IMR-90 (cell line): ENCODE measurements at regions not wholly inside any gene's neighbourhood (a gene's known extent, or its start where the extent isn't known, plus 50 kb on each side); places are given as distances from the start of the nearest gene placed in this dataset.

Source experiments
- ATAC-seq: fragments of 200-7000 bp; cut with Tn5 transposase; 2 replicates; pipeline ENCODE4 v1.9.1; 2020; ENCODE audit warnings: low read depth, mild to moderate bottlenecking, moderate library complexity
- BruUV-seq: library from RNA; stranded (reverse); fragments of 400-500 nt; replicated peaks from 2 replicates; lab custom pipeline; 2021; lab: Mats Ljungman, UMichigan
- CTCF ChIA-PET: fragments of 300-600 bp; formaldehyde crosslinking; extraction: SDS; loops from one replicate; lab custom pipeline; 2021; ENCODE audit warnings: antibody characterized with exemption; lab: Yijun Ruan, JAX
- POLR2A ChIA-PET: fragments of 300-600 bp; sonication (Branson Sonifier 250); formaldehyde crosslinking; loops from one replicate; lab custom pipeline; 2022; ENCODE audit warnings: antibody characterized with exemption; ENCODE audit not compliant: unreplicated experiment; lab: Charles Lee
- DNase-seq: peaks from one replicate; pipeline ENCODE4 v3.0.0; 2013
- H2AFZ ChIP-seq: replicated peaks from 2 replicates; pipeline ENCODE3; 2013; ENCODE audit warnings: low read length, mild to moderate bottlenecking; ENCODE audit not compliant: poor library complexity
- H2AK5ac ChIP-seq: 2 replicates; pipeline ENCODE4 v1.6.1; 2013; ENCODE audit warnings: low read depth, low read length, inconsistent platforms
- H2AK9ac ChIP-seq: replicated peaks from 2 replicates; pipeline ENCODE3; 2013; ENCODE audit warnings: mild to moderate bottlenecking, low read depth, low read length, moderate library complexity; ENCODE audit not compliant: poor library complexity
- H2BK120ac ChIP-seq: 2 replicates; pipeline ENCODE4 v1.6.1; 2013; ENCODE audit warnings: low read depth, low read length, inconsistent platforms
- H2BK15ac ChIP-seq: 3 replicates; pipeline ENCODE4 v1.6.1; 2013; ENCODE audit warnings: low read depth, low read length, inconsistent platforms
- H2BK20ac ChIP-seq: 2 replicates; pipeline ENCODE4 v1.6.1; 2013; ENCODE audit warnings: low read depth, mild to moderate bottlenecking, inconsistent platforms, low read length, moderate library complexity
- H2BK5ac ChIP-seq: 2 replicates; pipeline ENCODE4 v1.6.1; 2013; ENCODE audit warnings: mild to moderate bottlenecking, low read depth, low read length, inconsistent platforms; ENCODE audit not compliant: poor library complexity, severe bottlenecking
- H3K14ac ChIP-seq: replicated peaks from 2 replicates; pipeline ENCODE4 v1.6.1; 2013; ENCODE audit warnings: low read depth, low read length, inconsistent platforms
- H3K18ac ChIP-seq: 2 replicates; pipeline ENCODE4 v1.6.1; 2013; ENCODE audit warnings: low read depth, low read length, control low read depth
- H3K23ac ChIP-seq: 2 replicates; pipeline ENCODE4 v1.6.1; 2013; ENCODE audit warnings: low read depth, low read length, inconsistent platforms
- H3K27ac ChIP-seq: 2 replicates; pipeline ENCODE4 v1.5.1; 2013; ENCODE audit warnings: mild to moderate bottlenecking, control low read depth, low read length; ENCODE audit not compliant: insufficient read depth
- H3K27me3 ChIP-seq: 2 replicates; pipeline ENCODE4 v1.6.1; 2013; ENCODE audit warnings: low read length; ENCODE audit not compliant: control insufficient read depth, insufficient read depth
- H3K36me3 ChIP-seq: 2 replicates; pipeline ENCODE4 v1.6.1; 2013; ENCODE audit warnings: low read length, mixed read lengths; ENCODE audit not compliant: control insufficient read depth, insufficient read depth
- H3K4ac ChIP-seq: 2 replicates; pipeline ENCODE4 v1.6.1; 2013; ENCODE audit warnings: low read depth, low read length, inconsistent platforms
- H3K4me1 ChIP-seq: 2 replicates; pipeline ENCODE4 v1.6.1; 2013; ENCODE audit warnings: low read length, mixed read lengths; ENCODE audit not compliant: control insufficient read depth, insufficient read depth
- H3K4me2 ChIP-seq: 2 replicates; pipeline ENCODE4 v1.6.1; 2013; ENCODE audit warnings: low read depth, mild to moderate bottlenecking, control low read depth, low read length, moderate library complexity
- H3K4me3 ChIP-seq: 2 replicates; pipeline ENCODE4 v1.5.1; 2013; ENCODE audit warnings: low read depth, mild to moderate bottlenecking, control low read depth, low read length, moderate library complexity; ENCODE audit not compliant: insufficient read depth
- H3K56ac ChIP-seq: 2 replicates; pipeline ENCODE4 v1.6.1; 2013; ENCODE audit warnings: low read length, inconsistent platforms; ENCODE audit not compliant: insufficient read depth; ENCODE audit errors: extremely low read depth
- H3K79me1 ChIP-seq, 2 experiments: 2 replicates each; pipeline ENCODE4 v1.6.1; 2013; ENCODE audit warnings: low read length in 2 of 2, inconsistent platforms in 1 of 2, low read depth in 1 of 2
- H3K9ac ChIP-seq: 2 replicates; pipeline ENCODE4 v1.6.1; 2013; ENCODE audit warnings: low read depth, low read length, control low read depth
- H3K9me1 ChIP-seq: 2 replicates; pipeline ENCODE4 v1.6.1; 2013; ENCODE audit warnings: low read length, inconsistent platforms; ENCODE audit not compliant: insufficient read depth
- H3K9me3 ChIP-seq: 2 replicates; pipeline ENCODE4 v1.6.1; 2013; ENCODE audit warnings: low read length; ENCODE audit not compliant: control insufficient read depth, insufficient read depth
- H4K20me1 ChIP-seq: 2 replicates; pipeline ENCODE4 v1.6.1; 2013; ENCODE audit warnings: low read length, inconsistent platforms; ENCODE audit not compliant: insufficient read depth
- H4K5ac ChIP-seq: 2 replicates; pipeline ENCODE4 v1.6.1; 2013; ENCODE audit warnings: mild to moderate bottlenecking, low read depth, low read length, control low read depth
- H4K8ac ChIP-seq, 2 experiments: 2 replicates each; pipeline ENCODE4 v1.6.1; 2013; ENCODE audit warnings: low read depth in 2 of 2, low read length in 2 of 2, control low read depth in 1 of 2, inconsistent platforms in 1 of 2
- H4K91ac ChIP-seq: 2 replicates; pipeline ENCODE4 v1.6.1; 2013; ENCODE audit warnings: low read depth, low read length, inconsistent platforms; ENCODE audit not compliant: insufficient read depth
- BHLHE40 ChIP-seq: fragments of 150-350 bp; IDR thresholded peaks from 2 replicates; pipeline ENCODE4 v1.6.1; 2016; ENCODE audit warnings: mild to moderate bottlenecking, low read depth, low read length
- CEBPB ChIP-seq: IDR thresholded peaks from 2 replicates; pipeline ENCODE4 v1.6.1; 2012; ENCODE audit warnings: low read depth, low read length, improper control_type of control experiment
- FOS ChIP-seq: fragments of 150-350 bp; IDR thresholded peaks from 2 replicates; pipeline ENCODE4 v1.6.1; 2016; ENCODE audit warnings: low read depth, low read length
- MAFK ChIP-seq: IDR thresholded peaks from 2 replicates; pipeline ENCODE4 v1.6.1; 2012; ENCODE audit warnings: low read depth, low read length, improper control_type of control experiment
- MAZ ChIP-seq: IDR thresholded peaks from 2 replicates; pipeline ENCODE4 v1.6.1; 2012; ENCODE audit warnings: low read depth, mild to moderate bottlenecking, low read length, improper control_type of control experiment, moderate library complexity, borderline replicate concordance
- MXI1 ChIP-seq: IDR thresholded peaks from 2 replicates; pipeline ENCODE4 v1.6.1; 2012; ENCODE audit warnings: low read depth, mild to moderate bottlenecking, low read length, moderate library complexity, borderline replicate concordance
- NFE2L2 ChIP-seq: fragments of 150-350 bp; IDR thresholded peaks from 2 replicates; pipeline ENCODE4 v1.6.1; 2016; ENCODE audit warnings: low read depth, mild to moderate bottlenecking, low read length
- RCOR1 ChIP-seq: IDR thresholded peaks from 2 replicates; pipeline ENCODE4 v1.6.1; 2012; ENCODE audit warnings: mild to moderate bottlenecking, low read length, improper control_type of control experiment; ENCODE audit not compliant: insufficient replicate concordance
- RFX5 ChIP-seq: IDR thresholded peaks from 2 replicates; pipeline ENCODE4 v1.8.0; 2012; ENCODE audit warnings: low read depth, mild to moderate bottlenecking, low read length, moderate library complexity
- SMC3 ChIP-seq: fragments of 150-350 bp; IDR thresholded peaks from 2 replicates; pipeline ENCODE4 v1.6.1; 2016; ENCODE audit warnings: low read depth, mild to moderate bottlenecking, antibody characterized with exemption, low read length, moderate library complexity
- WGBS, 2 experiments: methylation state at CpG; one replicate each; pipeline versions ENCODE4 v1.1.5 to v1.1.7; 2013; ENCODE audit warnings: missing lambda C conversion rate in 2 of 2; ENCODE audit not compliant: insufficient read length in 1 of 2; ENCODE audit errors: extremely low coverage in 2 of 2; 5-methylcytosine and 5-hydroxymethylcytosine counted together
- dilution Hi-C: fragments of 300-500 bp; cut with HindIII; formaldehyde crosslinking; loops from one replicate; pipeline ENCODE4 v1.14.3; 2018; ENCODE audit warnings: low sequenced_read_pairs; ENCODE audit not compliant: unreplicated experiment
- in situ Hi-C: fragments of 300-500 bp; cut with MboI; formaldehyde crosslinking; loops from 3 replicates; pipeline ENCODE4 v1.14.3; 2019; ENCODE audit warnings: low sequenced_read_pairs, inconsistent platforms, mixed read lengths
- intact Hi-C: fragments of 100-400 bp; cut with micrococcal nuclease; formaldehyde crosslinking; loops from 2 replicates; pipeline ENCODE4 v1.10.0; 2022
- TF ChIP-seq, protein P1 (sequence below): conservative IDR thresholded peaks from 2 replicates; pipeline ENCODE4 v1.5.1; 2012; ENCODE audit warnings: mild to moderate bottlenecking, low read depth, low read length, improper control_type of control experiment
- TF ChIP-seq, protein P2 (sequence below): fragments of 150-350 bp; IDR thresholded peaks from 2 replicates; pipeline ENCODE4 v1.6.1; 2017; ENCODE audit warnings: mild to moderate bottlenecking, antibody characterized with exemption, low read length, low read depth
- TF ChIP-seq, protein P3 (sequence below): fragments of 150-350 bp; IDR thresholded peaks from 2 replicates; pipeline ENCODE4 v1.6.1; 2016; ENCODE audit warnings: low read depth, mild to moderate bottlenecking, low read length, moderate library complexity, borderline replicate concordance

DNA sequence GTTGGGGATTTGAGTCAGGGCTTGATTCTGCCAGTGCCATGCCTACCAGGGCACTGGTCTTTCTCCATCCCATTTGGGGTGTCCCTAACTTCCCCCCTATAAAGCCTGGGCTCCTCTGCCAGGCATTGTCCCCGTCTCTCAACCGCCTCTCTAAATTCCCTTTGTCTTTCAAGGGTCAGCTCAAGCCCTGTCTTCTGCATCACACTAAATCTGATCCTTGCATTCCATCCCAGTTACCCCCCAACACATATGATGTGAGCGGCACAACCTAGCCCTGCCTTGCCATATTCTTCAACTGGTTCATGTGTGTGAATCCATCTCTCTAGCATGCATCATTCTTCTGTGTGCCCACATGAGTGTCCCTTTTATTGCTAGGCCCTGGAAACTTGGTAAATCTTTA lies 480.9 kb downstream of the ZNF536 start:
- ChIA-PET CTCF (no interaction called here), POLR2A (no interaction called here)
- Histone ChIP-seq H3K14ac (no peak overlapping the region), H3K18ac (no peak overlapping the region), H2AFZ (no peak overlapping the region), H3K4me1 (no peaks in the 10 kb centered on the region), H3K79me1 (no peaks in the 10 kb centered on the region), H2AK9ac (no peak overlapping the region), H4K8ac (no peak overlapping the region), H3K27ac (no peak overlapping the region), H3K4ac (no peak overlapping the region), H3K4me2 (no peak overlapping the region), H3K9me3 (no peaks in the 10 kb centered on the region), H3K4me3 (no peak overlapping the region), H3K23ac (no peak overlapping the region), H4K91ac (no peak overlapping the region), H2BK20ac (no peak overlapping the region), H3K9me1 (no peaks in the 10 kb centered on the region), H2AK5ac (no peak overlapping the region), H2BK15ac (no peak overlapping the region), H3K9ac (no peak overlapping the region), H3K27me3 (no peaks in the 10 kb centered on the region), H2BK120ac (no peak overlapping the region), H3K56ac (no peak overlapping the region), H4K20me1 (no peaks in the 10 kb centered on the region), H4K5ac (no peak overlapping the region), H2BK5ac (no peak overlapping the region), H3K36me3 (no peaks in the 10 kb centered on the region)
- intact Hi-C loops, result loop anchor here (1.0 kb wide), 1 partner anchor 46 kb away; no protein-coding TSS in a partner anchor
- 80% methylated on average over 1 of the region's 3 CpGs; no CpG with 5 or more reads in 1 of the 2 experiments for WGBS, 2 experiments
- ATAC-seq (no peak), DNase-seq (no peak)
- dilution Hi-C loops, result no loop called here
- BruUV-seq, result no TSS peak
- in situ Hi-C loops, result no loop called here
- TF ChIP-seq MAFK, result no peak
- no peak for TF ChIP-seq NFE2L2
- TF ChIP-seq FOS, result no peak
- no peak for TF ChIP-seq CEBPB
- TF ChIP-seq, protein P1, sequence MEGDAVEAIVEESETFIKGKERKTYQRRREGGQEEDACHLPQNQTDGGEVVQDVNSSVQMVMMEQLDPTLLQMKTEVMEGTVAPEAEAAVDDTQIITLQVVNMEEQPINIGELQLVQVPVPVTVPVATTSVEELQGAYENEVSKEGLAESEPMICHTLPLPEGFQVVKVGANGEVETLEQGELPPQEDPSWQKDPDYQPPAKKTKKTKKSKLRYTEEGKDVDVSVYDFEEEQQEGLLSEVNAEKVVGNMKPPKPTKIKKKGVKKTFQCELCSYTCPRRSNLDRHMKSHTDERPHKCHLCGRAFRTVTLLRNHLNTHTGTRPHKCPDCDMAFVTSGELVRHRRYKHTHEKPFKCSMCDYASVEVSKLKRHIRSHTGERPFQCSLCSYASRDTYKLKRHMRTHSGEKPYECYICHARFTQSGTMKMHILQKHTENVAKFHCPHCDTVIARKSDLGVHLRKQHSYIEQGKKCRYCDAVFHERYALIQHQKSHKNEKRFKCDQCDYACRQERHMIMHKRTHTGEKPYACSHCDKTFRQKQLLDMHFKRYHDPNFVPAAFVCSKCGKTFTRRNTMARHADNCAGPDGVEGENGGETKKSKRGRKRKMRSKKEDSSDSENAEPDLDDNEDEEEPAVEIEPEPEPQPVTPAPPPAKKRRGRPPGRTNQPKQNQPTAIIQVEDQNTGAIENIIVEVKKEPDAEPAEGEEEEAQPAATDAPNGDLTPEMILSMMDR, result no peak
- no peak for TF ChIP-seq MAZ
- no peak for TF ChIP-seq SMC3
- TF ChIP-seq, protein P2, sequence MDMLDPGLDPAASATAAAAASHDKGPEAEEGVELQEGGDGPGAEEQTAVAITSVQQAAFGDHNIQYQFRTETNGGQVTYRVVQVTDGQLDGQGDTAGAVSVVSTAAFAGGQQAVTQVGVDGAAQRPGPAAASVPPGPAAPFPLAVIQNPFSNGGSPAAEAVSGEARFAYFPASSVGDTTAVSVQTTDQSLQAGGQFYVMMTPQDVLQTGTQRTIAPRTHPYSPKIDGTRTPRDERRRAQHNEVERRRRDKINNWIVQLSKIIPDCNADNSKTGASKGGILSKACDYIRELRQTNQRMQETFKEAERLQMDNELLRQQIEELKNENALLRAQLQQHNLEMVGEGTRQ, result no peak
- TF ChIP-seq, protein P3, sequence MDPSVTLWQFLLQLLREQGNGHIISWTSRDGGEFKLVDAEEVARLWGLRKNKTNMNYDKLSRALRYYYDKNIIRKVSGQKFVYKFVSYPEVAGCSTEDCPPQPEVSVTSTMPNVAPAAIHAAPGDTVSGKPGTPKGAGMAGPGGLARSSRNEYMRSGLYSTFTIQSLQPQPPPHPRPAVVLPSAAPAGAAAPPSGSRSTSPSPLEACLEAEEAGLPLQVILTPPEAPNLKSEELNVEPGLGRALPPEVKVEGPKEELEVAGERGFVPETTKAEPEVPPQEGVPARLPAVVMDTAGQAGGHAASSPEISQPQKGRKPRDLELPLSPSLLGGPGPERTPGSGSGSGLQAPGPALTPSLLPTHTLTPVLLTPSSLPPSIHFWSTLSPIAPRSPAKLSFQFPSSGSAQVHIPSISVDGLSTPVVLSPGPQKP, result no peak
- no peak for TF ChIP-seq MXI1
- TF ChIP-seq BHLHE40, result no peak
- no peak for TF ChIP-seq RFX5
- TF ChIP-seq RCOR1, result no peak
